ENCODE measurements at regions not wholly inside any gene's neighbourhood (a gene's known extent, or its start where the extent isn't known, plus 50 kb on each side); places are given as distances from the start of the nearest gene placed in this dataset.

DNA sequence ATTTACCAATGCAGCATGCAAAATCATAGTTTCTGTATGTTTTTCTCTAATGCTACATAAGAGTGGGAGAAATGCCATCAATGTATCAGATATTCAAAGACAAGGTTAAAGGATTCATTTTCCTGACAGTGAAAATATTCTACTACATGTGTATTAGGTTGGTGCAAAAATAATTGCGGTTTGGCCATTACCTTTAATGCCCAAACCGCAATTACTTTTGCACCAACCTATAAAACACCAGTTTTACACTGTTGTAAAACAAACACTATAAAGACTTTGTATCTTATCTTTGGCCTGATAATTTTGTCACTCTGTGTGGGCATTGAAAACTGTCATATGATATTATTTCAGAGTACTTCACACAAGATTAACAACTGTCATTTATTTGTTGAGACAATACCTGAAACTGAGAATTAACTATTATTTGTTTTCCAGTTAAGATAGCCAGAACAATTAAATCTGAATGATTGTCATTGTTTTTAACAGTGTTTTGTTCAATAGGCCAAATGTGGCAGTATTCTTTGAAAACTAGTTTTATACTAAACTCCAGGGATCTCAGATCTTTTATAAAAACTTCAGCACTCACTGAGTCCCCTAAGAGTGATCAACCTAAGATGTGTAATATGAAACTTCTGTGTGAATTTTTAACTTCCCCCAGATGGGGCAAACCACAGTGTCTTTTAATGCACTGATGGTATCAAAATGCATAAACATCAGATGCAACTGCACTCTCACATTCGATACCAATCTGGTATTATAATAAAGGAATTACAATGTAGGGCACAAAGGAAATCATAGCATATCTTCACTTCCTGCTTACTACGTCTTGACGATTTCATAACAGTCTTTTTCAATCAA lies 53.8 kb upstream of the FBN2 start:
- no peak for TF ChIP-seq EZH2 (IDR thresholded peaks at IDR 0.05; ENCODE audit: insufficient read depth, poor library complexity, severe bottlenecking)
- no peak for TF ChIP-seq EZH2phosphoT487 (IDR thresholded peaks at IDR 0.05; ENCODE audit: insufficient read depth, low read depth)
